ENCODE measurements at regions not wholly inside any gene's neighbourhood (a gene's known extent, or its start where the extent isn't known, plus 50 kb on each side); places are given as distances from the start of the nearest gene placed in this dataset.

DNA sequence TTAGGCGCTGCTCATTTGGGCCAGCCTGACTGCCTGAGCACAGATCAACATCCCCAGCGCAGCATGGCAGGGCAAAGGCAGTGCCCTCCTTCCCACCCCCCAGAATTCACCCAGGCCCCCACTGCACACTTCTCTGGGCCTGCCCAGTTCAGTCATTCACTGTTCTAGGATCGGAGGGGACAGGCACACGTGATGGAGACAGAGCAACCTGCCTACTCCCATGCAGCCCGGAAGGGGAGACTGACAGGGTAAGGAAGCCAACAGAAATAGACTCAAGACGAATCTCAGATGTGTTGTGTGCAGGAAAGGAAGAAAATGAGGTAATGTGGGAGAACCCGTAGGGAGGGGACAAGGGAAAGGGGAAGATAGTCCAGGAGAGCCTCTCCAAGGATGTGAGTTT is 59.2 kb upstream of the LYRM9 start:
- TF ChIP-seq, protein P1, sequence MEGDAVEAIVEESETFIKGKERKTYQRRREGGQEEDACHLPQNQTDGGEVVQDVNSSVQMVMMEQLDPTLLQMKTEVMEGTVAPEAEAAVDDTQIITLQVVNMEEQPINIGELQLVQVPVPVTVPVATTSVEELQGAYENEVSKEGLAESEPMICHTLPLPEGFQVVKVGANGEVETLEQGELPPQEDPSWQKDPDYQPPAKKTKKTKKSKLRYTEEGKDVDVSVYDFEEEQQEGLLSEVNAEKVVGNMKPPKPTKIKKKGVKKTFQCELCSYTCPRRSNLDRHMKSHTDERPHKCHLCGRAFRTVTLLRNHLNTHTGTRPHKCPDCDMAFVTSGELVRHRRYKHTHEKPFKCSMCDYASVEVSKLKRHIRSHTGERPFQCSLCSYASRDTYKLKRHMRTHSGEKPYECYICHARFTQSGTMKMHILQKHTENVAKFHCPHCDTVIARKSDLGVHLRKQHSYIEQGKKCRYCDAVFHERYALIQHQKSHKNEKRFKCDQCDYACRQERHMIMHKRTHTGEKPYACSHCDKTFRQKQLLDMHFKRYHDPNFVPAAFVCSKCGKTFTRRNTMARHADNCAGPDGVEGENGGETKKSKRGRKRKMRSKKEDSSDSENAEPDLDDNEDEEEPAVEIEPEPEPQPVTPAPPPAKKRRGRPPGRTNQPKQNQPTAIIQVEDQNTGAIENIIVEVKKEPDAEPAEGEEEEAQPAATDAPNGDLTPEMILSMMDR (IDR thresholded peaks at IDR 0.05), result no peak
- no peak for TF ChIP-seq POLR2A (IDR thresholded peaks at IDR 0.05)
